GM19351 (cell line): ENCODE measurements at regions not wholly inside any gene's neighbourhood (a gene's known extent, or its start where the extent isn't known, plus 50 kb on each side); places are given as distances from the start of the nearest gene placed in this dataset.
"Not testable (repeated sequence)": the region's sequence is repeated elsewhere in the genome, so short reads cannot be mapped to it uniquely, and the experiment has no call there.

Source experiments
- ATAC-seq: cut with Tn5 transposase; IDR thresholded peaks from one replicate; pipeline ENCODE4 v1.9.1; 2021; ENCODE audit warnings: mild to moderate bottlenecking, moderate library complexity; ENCODE audit not compliant: unreplicated experiment

DNA sequence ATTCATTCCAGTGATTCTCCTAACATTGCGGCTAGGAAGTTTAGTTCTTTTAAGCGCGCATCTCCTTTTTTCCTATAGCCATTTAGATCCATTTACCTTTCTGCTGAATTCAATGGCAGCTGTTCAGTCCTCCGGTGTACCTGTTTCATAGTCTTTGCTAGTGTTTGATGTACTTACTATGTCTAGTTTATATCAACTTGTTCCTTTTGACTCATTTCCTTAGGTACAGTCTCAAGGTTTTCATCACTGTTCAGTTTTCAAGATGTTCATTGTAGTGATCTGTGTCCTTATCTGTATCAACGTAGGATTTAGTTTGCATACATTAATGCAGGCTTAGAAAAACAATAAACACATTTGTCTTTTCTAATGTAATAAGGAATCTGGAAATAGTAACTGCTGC, 59.0 kb upstream of the MBNL1 start:
- no peak for ATAC-seq

DNA sequence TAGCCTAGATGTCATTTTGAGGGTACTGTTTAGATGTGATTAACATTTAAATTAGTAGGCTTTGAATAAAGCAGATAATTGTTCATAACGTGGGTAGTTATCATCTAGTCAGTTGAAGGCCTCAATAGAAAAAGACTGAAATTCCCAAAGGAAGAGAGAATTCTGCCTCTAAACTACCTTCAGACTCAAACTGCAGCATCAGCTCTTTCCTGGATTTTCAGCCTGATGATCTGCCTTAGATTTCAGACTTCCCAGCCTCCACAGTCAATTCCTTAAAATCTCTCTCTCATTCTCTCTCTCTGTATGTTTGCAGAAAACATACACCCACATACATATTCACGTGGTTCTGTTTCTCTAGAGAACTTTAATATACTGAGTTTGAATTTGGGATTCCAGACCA, 58.0 kb upstream of the MBNL1 start:
- no peak for ATAC-seq

DNA sequence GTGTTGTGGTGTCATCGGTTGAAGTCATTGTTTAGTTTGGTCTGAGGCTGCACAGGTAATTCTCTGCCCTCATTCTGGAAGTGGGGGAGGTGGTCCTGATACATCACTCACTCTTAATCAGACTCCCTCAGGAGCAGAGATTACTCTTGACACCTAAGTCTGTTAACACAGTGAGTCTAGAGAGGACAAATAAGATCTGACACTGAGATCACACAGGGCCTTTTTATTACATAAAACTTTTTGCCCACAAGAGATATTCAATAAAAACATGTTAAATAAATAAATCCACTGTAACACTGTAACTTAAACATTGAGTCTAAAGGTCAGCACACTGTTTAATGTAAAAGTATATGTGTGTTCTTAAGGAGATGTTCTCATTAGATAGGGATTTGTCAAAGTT, 57.1 kb upstream of the MBNL1 start:
- ATAC-seq: no peak

DNA sequence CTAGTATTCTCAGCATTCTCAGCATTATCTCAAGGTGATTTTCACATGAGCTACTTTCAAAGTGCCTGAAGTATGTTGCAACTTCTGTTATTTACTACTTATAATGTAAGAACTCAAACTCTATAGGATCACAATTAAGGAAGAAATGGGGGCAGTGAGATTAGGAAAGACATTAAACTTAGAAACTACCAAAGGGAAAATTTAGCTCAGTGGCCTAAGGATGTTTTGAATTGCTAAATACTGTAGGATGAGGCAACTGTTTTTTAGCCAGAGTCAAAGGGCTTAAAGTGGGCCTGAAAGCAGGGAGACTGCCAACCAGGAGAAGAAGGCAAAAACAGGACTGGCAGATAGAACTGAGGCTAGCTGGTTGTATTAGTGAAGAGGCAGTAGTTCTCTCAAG, 55.5 kb upstream of the MBNL1 start:
- ATAC-seq: no peak

DNA sequence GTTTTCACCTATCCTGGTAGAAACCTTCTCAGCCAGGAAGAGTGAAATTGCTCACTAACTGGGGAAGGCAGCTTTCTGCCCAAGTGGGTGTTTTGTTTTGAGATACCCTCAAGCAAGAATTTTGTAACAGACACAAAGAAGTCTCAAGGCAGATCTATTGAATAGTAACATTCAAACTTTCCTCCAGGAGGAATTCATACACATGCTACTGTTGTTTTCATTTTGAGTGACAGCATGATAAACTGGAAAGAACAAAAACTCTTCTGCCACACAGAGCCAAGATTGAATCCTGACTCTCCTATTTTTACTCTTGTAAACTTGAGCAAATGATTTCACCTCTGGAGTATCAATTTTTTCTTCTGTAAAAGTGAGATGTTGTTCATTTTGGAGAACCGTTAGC, 54.8 kb upstream of the MBNL1 start:
- ATAC-seq: no peak

DNA sequence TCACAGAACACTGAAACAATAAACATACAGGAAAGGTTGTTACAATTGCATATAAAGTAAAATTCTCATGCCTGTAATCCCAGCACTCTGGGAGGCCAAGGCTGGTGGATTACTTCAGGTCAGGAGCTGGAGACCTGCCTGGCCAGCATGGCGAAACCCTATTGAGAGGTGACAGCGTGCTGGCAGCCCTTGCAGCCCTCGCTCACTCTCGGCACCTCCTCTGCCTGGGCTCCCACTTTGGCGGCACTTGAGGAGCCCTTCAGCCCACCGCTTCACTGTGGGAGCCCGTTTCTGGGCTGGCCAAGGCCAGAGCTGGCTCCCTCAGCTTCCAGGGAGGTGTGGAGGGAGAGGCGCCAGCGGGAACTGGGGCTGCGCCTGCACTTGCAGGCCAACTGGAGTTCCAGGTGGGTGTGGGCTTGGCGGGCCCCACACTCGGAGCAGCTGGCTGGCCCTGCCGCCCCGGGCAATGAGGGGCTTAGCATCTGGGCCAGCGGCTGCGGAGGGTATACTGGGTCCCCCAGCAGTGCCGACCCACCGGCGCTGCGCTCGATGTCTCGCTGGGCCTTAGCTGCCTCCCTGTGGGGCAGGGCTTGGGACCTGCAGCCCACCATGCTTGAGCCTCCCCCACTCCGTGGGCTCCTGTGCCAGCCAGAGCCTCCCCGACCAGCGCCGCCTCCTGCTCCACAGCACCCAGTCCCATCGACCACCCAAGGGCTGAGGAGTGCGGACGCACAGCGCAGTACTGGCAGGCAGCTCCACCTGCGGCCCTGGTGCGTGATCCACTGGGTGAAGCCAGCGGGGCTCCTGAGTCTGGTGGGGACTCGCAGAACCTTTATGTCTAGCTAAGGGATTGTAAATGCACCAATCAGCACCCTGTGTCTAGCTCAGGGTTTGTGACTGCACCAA, 51.5 kb upstream of the MBNL1 start:
- not testable (repeated sequence) for ATAC-seq

DNA sequence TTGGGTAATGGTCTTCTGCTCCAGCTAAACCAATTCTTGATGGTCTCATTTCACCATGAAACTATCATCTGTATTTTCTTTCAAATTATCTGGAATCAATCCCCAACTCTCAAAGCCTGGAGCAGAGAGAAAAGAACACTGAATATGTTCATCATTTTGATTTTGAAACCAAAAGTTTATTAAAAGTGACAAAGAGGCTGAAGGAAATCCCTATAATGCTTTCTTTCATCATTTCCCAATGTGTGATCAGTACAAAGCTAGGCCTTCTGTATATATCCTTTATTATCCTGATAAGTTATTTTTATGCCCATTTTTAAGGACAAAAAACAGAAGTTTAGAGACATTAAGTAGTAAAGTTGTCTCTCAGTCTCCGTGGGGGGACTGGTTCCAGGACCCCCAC, 50.1 kb upstream of the MBNL1 start:
- no peak for ATAC-seq
